ENCODE measurements at regions not wholly inside any gene's neighbourhood (a gene's known extent, or its start where the extent isn't known, plus 50 kb on each side); places are given as distances from the start of the nearest gene placed in this dataset.

GRCh38 chr7:79570903-79571302, 117.4 kb upstream of the MAGI2 start:
- H3K4me3 ChIP-seq (ENCODE audit: control insufficient read depth, low read depth, low read length), result no peak overlapping the region
- no peak for DNase-seq (ENCODE audit: low read depth)
- no peak for TF ChIP-seq CTCF (conservative IDR thresholded peaks at IDR 0.05; ENCODE audit: control insufficient read depth, insufficient read depth, low read depth, low read length)

DNA sequence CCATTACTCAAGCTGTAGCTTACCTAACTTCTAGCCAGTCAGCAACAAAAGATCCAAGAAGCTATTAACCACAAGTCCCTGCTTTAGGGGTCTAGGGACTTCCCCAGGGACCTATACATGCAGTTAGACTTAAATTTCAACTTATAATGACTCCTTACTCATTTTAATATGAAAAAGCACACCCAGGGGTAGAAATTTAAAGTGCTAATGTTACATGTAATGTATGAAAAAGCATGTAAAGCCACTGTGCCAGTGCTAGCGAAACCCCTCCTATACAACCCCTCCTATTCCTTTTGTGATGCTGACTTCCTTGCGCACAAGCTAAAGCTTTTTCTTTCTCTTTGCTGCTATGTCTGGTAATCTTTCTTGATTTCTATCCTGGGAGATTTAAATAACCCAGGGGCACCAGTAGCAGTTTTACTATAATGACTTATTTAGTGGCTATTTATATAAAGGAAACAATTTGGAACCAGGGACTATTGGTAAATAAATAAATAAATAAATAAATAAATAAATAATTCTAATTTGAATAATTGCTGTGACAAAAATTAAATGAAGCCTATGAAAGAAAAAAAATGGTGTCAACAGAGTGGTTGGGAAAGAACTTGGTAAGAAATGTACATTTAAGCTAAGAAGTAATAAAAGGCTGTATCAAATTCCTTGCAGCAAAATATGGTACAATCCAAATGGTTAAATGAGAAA, 110.5 kb upstream of the MAGI2 start:
- no peak for TF ChIP-seq CTCF (conservative IDR thresholded peaks at IDR 0.05; ENCODE audit: control insufficient read depth, insufficient read depth, low read depth, low read length)
- DNase-seq (ENCODE audit: low read depth), result no peak
- H3K4me3 ChIP-seq (ENCODE audit: control insufficient read depth, low read depth, low read length), result no peak overlapping the region

DNA sequence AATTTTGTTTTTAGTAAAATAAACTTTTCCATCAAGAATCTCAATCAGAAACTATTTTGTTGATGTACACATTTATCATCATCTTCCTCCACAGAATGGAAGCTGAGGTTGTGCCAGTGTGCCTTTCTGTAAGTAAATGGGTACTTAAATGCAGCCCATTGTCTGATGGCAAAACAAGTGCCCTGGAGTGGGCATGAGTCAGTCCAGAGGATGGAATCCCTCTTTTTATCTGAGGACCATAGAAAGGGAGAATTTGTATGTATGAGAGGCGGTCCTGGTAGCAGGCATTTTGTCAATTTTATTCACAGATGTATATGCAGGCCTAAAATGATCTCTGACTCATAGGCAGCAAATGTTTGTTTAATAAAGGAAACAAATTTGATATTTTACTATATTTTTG, 102.1 kb upstream of the MAGI2 start:
- TF ChIP-seq CTCF (conservative IDR thresholded peaks at IDR 0.05; ENCODE audit: control insufficient read depth, insufficient read depth, low read depth, low read length), result no peak
- H3K4me3 ChIP-seq (ENCODE audit: control insufficient read depth, low read depth, low read length), result no peak overlapping the region
- DNase-seq (ENCODE audit: low read depth), result no peak

- no peak overlapping the region for H3K4me3 ChIP-seq (ENCODE audit: control insufficient read depth, low read depth, low read length)
- peak; percentile 82 for DNase-seq (ENCODE audit: low read depth)
- TF ChIP-seq CTCF (conservative IDR thresholded peaks at IDR 0.05; ENCODE audit: control insufficient read depth, insufficient read depth, low read depth, low read length), result no peak
Observed at GRCh38 chr7:79553811-79554555, 100.5 kb upstream of the MAGI2 start.

DNA sequence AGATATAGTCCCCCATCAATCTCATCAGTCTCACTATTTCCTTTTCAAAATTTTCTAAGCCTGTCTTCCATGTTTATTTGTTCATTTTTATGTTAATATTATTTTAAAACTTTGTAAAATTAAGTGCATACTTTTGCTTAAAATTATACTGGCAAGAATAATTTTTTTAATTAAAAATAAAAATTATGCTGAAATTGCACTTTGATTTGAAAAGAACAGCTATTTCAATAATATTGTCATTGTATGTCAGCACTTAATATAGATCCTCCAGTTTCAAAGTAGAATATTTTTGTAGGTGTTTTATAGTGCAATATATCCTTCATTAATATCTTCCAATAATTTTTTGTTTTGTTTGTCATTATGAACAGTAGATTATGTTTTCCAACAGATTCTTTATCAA, 99.0 kb upstream of the MAGI2 start:
- DNase-seq (ENCODE audit: low read depth), result no peak
- H3K4me3 ChIP-seq (ENCODE audit: control insufficient read depth, low read depth, low read length), result no peak overlapping the region
- no peak for TF ChIP-seq CTCF (conservative IDR thresholded peaks at IDR 0.05; ENCODE audit: control insufficient read depth, insufficient read depth, low read depth, low read length)

DNA sequence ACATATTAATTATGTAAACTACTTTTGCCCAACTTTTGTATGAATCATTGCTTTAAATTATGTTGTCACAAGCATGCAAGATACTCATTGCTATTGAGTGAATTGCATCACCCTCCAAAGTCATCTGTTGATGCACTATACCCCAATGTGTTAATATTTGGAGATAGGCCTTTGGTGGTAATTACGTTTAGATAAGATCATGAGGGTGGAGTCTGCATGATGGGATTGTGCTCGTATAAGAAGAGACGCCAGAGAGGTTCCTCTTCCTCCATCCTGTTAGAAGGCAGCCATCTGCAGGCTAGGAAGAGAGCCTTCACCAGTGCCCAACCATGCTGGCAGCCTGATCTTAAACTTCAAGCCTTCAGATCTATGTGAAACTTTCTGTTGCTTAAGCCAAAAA, 95.3 kb upstream of the MAGI2 start:
- DNase-seq (ENCODE audit: low read depth), result peak; percentile 28
- TF ChIP-seq CTCF (conservative IDR thresholded peaks at IDR 0.05; ENCODE audit: control insufficient read depth, insufficient read depth, low read depth, low read length), result no peak
- no peak overlapping the region for H3K4me3 ChIP-seq (ENCODE audit: control insufficient read depth, low read depth, low read length)
